Medulla oblongata (tissue), 1 donor: ENCODE measurements at regions not wholly inside any gene's neighbourhood (a gene's known extent, or its start where the extent isn't known, plus 50 kb on each side); places are given as distances from the start of the nearest gene placed in this dataset.
"Not testable (repeated sequence)": the region's sequence is repeated elsewhere in the genome, so short reads cannot be mapped to it uniquely, and the experiment has no call there.

Experiments
- DNase-seq: peaks from one replicate; pipeline ENCODE4 v3.0.0-alpha.2; 2015; ENCODE audit errors: extremely low spot score

- DNase-seq = no peak
Measured at GRCh38 chr14:48584031-48584430, 908.6 kb upstream of the MDGA2 start.

DNA sequence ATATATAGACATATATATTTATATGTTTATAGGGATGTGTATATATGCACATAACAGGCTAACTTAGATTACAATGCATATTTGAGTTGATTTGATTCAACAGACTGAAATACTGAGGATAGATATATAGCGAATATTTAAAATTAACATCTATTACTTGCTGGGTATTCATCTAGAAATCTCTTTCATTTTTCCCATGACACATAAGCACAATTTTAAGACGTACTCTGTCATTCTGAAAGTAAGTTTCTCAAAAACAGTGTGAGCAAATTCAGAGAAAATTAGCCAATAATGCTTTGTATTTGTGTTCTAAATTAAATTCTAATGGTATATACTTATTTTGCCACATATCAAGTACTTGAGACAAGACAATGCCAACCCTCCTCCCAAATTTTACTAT, 907.5 kb upstream of the MDGA2 start:
- no peak for DNase-seq

DNA sequence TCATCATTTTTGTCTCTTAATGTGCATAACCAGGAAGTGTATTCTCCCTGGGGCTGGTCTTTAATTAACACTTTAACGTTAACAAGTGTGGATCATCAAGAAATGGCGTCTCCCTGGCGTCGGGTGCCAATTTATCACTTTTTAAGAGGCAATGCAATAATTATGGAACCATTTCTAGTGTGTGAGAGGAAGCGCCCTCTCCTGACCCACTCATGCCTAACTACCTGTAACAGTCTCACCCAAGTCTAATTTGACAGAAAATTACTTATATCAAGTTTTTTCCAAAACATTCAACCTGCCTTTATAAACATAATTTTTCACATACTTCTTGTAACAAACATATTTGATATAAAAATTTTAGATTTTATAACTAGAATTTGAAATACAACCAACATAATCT, 905.3 kb upstream of the MDGA2 start:
- no peak for DNase-seq

GRCh38 chr14:48575772-48576171, 900.4 kb upstream of the MDGA2 start:
- no peak for DNase-seq

- DNase-seq = no peak
Measured at GRCh38 chr14:48568688-48569087, 893.3 kb upstream of the MDGA2 start.

DNA sequence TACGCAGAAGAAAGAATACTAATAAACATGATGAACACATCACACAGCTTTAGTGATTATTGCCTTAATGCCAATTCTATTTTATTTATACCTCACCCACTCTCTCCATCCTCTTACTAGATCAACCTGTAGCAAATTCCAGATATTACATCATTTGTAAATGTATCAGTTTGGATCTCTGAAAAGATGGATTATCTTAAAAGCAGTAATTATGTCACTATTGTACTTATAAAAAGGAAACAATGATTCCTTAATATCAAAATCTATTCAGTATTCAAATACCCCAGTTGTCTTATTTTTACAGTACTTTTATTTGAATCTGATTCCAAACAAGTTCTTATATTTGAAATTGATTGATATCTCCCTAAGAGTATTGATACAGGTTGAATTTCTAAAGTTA, 892.8 kb upstream of the MDGA2 start:
- no peak for DNase-seq

GRCh38 chr14:48563489-48563888, 888.1 kb upstream of the MDGA2 start:
- no peak for DNase-seq

DNA sequence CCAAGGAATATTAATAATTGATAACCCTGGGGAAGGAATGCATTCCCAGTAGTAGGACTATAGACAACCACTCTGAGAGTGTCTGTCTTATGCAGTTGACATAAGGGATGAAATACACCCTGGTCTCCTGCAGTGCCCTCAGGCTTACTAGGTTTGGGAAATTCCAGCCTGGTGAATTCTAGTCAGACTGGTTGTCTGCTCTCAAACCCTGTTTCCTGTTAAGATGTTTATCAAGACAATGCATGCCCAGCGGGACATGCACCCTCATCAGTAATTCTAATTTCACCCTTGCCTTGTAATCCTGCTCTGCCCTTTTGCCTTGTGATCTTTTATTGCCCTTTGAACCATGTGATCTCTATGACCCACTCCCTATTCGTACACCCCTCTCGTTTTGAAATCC, 886.0 kb upstream of the MDGA2 start:
- not testable (repeated sequence) for DNase-seq

DNA sequence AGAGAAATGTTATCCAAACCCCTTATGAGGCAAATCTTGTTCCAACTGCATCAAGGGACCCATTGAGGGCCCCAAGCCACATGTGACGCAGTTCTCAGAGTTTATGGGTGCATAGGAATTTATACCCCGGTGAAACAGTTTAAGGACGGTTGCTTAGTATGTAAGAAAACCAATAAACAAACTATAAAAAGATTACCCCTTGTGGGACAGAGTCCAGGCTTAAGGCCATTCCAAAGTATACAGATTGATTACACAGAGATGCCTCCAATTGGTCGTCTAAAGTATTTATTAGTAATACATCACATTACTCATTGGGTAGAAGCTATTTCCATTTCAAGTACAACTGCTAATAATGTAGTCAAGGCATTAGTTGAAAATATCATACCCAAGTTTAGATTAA, 885.0 kb upstream of the MDGA2 start:
- no peak for DNase-seq

DNA sequence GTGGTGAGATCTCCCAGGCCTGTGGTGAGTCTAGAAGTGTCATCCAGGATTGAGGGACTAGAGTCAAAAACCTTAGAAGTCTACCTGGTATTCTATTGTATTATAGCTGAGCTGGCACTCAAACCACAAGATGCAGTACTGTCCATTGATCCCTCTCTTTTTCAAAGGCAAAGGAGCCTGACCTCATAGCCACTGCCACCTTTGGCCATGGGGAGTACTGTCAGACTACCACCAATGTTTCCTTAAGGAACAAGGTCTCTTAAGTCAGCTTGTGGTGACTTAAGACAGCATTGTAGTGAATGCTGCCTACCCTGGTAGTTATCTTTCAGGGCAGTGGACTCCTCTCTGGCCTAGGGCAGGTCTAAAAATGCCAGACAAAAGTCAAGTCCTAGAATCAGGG, 878.0 kb upstream of the MDGA2 start:
- no peak for DNase-seq

GRCh38 chr14:48546996-48547395, 871.6 kb upstream of the MDGA2 start:
- DNase-seq = no peak

GRCh38 chr14:48537600-48537999, 862.2 kb upstream of the MDGA2 start:
- no peak for DNase-seq

DNA sequence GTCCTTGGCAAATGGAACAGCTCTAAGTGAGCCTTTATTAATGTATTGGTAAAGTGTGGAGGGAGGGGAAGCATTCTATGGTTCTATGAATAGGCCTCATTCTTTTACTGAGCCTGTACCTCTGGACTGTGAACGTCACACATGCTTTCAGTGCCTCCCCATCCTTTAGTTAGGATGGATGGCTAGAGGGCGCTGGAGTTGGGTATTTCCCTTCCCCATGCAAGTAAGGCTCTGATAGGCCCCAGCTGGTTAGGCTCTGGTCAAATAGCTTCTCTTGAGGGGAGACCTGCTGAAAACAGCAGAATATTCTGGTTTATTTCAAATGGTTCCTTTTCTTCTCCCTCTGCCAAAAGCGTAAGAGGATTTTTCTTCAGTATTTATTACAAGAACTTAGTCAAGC, 860.9 kb upstream of the MDGA2 start:
- DNase-seq = no peak

GRCh38 chr14:48527832-48528231, 852.4 kb upstream of the MDGA2 start:
- no peak for DNase-seq

DNA sequence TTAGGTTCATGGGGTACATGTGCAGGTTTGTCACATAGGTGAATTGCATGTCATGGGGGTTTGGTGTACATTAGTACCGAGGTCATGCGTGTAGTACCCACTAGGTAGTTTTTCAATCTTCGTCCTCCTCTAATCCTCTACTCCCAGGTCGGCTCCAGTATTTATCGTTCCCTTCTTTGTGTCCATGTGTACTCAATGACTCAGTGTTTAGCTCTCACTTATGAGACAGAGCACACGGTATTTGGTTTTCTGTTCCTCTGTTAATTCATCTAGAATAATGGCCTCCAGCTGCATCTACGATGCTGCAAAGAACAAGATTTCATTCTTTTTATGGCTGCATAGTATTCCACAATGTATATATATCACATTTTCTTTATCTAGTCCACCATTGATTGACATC, 850.9 kb upstream of the MDGA2 start:
- no peak for DNase-seq

DNA sequence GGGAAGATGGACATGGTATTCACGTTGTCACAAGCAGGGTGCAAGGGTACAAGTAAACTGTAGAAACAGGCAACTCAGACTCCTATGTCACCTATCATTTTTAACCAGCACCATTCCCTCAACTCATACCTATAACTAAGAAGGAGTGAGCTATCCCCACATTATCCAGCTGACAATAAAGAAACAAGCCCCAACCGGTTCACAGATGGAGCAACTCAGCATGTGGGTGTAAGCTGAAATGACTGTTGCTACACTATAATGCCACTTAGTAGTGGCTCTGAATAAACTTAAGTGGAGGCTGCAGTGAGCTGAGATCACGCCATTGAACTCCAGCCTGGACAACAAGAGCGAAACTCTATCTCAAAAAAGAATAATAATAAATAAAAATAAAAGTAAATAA, 829.5 kb upstream of the MDGA2 start:
- no peak for DNase-seq

- no peak for DNase-seq
Measured at GRCh38 chr14:48490756-48491155, 815.4 kb upstream of the MDGA2 start.

DNA sequence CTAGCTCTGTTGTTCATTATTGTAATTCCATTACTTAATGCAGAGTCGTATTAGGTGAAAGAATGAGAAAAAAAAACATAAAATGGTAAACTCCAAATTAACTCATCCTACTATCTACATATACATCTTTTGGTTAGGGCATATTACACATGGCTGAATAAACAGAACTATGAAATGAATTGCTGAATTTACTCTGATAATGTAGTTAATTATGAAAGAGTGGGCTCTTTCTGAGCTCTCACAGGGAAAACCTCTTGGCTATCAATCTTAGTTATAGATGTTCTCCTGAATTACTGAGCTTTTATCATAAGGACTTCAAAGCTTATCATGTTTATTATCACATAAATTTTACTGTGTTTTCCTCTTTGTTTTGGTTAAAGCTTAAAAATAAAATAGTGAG, 798.5 kb upstream of the MDGA2 start:
- no peak for DNase-seq

DNA sequence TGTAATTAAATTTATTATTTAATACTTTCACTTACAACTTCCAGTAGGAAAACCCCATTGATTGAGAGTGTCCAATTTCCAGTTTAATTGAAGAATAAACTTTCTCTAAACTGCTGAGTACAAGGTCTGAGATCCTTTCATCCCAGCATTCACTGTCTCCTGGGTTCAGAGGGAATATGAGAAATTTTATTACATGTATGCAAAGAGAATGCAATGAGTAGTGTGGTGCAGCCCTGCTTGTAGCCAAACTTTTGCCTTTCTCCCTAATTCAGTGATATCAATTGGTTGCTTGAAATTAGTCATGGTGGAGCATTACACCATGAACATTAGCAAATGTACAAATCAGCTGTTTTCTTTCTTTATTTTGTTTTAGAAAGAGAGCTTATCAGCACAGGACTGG, 780.6 kb upstream of the MDGA2 start:
- no peak for DNase-seq

DNA sequence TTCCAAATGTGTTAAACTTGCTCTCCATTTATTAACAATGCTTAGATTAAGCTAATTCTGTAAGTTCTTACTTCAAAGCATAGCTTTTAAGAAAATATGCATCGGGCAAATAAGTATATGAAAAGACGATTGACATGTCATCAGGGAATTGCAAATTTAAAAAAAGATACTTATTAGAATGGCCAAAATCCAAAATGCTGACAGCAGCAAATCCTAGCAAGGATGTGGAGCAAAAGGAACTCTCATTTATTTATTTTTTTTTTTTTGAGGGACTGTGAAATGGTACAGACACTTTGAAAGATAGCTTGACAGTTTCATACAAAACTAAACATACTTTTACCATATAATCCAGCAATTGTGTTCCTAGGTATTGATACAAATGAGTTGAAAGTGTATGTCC, 779.5 kb upstream of the MDGA2 start:
- no peak for DNase-seq

DNA sequence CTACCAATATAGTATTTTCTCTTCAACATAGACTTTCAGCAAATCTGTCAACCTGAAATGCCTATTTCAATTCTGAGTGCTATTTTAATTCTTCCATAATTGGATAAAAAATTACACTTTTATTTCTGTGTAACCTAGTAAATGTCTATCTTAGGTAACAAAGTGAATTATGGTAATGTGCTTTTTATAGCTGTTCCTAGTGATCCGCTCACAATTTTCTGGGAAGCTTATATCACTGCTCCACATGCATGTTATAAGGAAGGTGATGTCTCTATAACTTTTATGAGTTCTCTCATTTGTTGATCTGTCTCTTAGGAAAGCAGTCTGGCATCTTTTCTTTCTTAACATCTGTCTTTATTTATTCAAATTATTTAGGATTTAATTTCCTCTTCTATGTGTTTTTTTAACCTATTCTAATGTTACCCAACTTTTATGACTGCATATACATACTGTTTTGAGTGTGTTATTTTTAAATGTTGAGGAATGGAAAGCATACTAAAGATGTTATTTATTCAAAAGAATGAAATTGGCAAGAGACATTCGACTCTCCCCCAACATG, 777.1 kb upstream of the MDGA2 start:
- no peak for DNase-seq

DNA sequence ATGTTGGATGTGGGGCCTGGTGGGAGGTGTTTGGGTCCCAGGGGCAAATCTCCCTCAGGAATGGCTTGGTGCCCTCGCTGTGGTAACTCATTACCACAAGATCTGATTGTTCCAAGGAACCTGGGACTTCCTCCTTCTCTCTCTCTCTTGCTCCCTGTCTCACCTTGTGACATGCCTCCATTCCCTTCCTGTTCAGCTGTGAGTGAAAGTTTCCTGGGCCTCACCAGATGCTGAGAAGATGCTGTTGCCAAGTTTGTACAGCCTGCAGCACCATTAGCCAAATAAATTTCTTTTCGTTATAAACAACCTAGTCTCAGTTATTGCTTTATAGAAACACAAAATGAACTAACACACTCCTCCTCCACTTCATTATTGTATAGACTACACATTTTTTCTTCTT, 759.8 kb upstream of the MDGA2 start:
- DNase-seq = no peak

GRCh38 chr14:48430805-48431204, 755.4 kb upstream of the MDGA2 start:
- no peak for DNase-seq

GRCh38 chr14:48429512-48429911, 754.1 kb upstream of the MDGA2 start:
- no peak for DNase-seq
